ENCODE measurements at regions not wholly inside any gene's neighbourhood (a gene's known extent, or its start where the extent isn't known, plus 50 kb on each side); places are given as distances from the start of the nearest gene placed in this dataset.

GRCh38 chr7:96430356-96430755 lies 108.5 kb upstream of the SLC25A13 start:
- H3K79me2 ChIP-seq (ENCODE audit: control insufficient read depth, insufficient read depth, low read length) = no peaks in the 10 kb centered on the region
- no TSS peak for BruUV-seq (replicated peaks)
- ATAC-seq = no peak
- H3K27me3 ChIP-seq (replicated peaks in 1 of 2; ENCODE audit: control insufficient read depth in 2 of 2, insufficient read depth in 2 of 2, low read length in 1 of 2) = no peaks in the 10 kb centered on the region; a peak in 1 of 4 replicates
- no peak for TF ChIP-seq ZSCAN29 (IDR thresholded peaks at IDR 0.05)
- TF ChIP-seq, protein P1, sequence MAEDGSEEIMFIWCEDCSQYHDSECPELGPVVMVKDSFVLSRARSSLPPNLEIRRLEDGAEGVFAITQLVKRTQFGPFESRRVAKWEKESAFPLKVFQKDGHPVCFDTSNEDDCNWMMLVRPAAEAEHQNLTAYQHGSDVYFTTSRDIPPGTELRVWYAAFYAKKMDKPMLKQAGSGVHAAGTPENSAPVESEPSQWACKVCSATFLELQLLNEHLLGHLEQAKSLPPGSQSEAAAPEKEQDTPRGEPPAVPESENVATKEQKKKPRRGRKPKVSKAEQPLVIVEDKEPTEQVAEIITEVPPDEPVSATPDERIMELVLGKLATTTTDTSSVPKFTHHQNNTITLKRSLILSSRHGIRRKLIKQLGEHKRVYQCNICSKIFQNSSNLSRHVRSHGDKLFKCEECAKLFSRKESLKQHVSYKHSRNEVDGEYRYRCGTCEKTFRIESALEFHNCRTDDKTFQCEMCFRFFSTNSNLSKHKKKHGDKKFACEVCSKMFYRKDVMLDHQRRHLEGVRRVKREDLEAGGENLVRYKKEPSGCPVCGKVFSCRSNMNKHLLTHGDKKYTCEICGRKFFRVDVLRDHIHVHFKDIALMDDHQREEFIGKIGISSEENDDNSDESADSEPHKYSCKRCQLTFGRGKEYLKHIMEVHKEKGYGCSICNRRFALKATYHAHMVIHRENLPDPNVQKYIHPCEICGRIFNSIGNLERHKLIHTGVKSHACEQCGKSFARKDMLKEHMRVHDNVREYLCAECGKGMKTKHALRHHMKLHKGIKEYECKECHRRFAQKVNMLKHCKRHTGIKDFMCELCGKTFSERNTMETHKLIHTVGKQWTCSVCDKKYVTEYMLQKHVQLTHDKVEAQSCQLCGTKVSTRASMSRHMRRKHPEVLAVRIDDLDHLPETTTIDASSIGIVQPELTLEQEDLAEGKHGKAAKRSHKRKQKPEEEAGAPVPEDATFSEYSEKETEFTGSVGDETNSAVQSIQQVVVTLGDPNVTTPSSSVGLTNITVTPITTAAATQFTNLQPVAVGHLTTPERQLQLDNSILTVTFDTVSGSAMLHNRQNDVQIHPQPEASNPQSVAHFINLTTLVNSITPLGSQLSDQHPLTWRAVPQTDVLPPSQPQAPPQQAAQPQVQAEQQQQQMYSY (CRISPR knock-in tag; IDR thresholded peaks at IDR 0.05) = no peak
- TF ChIP-seq SUPT20H (IDR thresholded peaks at IDR 0.05; ENCODE audit: borderline replicate concordance, control insufficient read depth, low read depth, low read length) = no peak
- TF ChIP-seq CBX3 (IDR thresholded peaks at IDR 0.05; ENCODE audit: borderline replicate concordance, low read depth) = no peak
- no peak for TF ChIP-seq BACH1 (IDR thresholded peaks at IDR 0.05; ENCODE audit: borderline replicate concordance)
- TF ChIP-seq, protein P2, sequence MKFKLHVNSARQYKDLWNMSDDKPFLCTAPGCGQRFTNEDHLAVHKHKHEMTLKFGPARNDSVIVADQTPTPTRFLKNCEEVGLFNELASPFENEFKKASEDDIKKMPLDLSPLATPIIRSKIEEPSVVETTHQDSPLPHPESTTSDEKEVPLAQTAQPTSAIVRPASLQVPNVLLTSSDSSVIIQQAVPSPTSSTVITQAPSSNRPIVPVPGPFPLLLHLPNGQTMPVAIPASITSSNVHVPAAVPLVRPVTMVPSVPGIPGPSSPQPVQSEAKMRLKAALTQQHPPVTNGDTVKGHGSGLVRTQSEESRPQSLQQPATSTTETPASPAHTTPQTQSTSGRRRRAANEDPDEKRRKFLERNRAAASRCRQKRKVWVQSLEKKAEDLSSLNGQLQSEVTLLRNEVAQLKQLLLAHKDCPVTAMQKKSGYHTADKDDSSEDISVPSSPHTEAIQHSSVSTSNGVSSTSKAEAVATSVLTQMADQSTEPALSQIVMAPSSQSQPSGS (IDR thresholded peaks at IDR 0.05; ENCODE audit: low read length) = no peak
- no peak for TF ChIP-seq FOS (IDR thresholded peaks at IDR 0.05; ENCODE audit: borderline replicate concordance, extremely low read depth, insufficient read length)
- no peak for TF ChIP-seq SREBF1 (IDR thresholded peaks at IDR 0.05; ENCODE audit: low read length)
- TF ChIP-seq HSF1 (IDR thresholded peaks at IDR 0.05; ENCODE audit: low read depth, low read length) = no peak
- TF ChIP-seq MEF2A (IDR thresholded peaks at IDR 0.05; ENCODE audit: insufficient read depth, low read depth, low read length) = no peak
- TF ChIP-seq KAT2A (conservative IDR thresholded peaks at IDR 0.05; ENCODE audit: control insufficient read depth, low read depth, low read length) = no peak
- TF ChIP-seq SMAD1 (IDR thresholded peaks at IDR 0.05; ENCODE audit: low read depth, partially characterized antibody) = no peak
- TF ChIP-seq RELA (IDR thresholded peaks at IDR 0.05; ENCODE audit: borderline replicate concordance, partially characterized antibody) = no peak
- TF ChIP-seq, protein P3, sequence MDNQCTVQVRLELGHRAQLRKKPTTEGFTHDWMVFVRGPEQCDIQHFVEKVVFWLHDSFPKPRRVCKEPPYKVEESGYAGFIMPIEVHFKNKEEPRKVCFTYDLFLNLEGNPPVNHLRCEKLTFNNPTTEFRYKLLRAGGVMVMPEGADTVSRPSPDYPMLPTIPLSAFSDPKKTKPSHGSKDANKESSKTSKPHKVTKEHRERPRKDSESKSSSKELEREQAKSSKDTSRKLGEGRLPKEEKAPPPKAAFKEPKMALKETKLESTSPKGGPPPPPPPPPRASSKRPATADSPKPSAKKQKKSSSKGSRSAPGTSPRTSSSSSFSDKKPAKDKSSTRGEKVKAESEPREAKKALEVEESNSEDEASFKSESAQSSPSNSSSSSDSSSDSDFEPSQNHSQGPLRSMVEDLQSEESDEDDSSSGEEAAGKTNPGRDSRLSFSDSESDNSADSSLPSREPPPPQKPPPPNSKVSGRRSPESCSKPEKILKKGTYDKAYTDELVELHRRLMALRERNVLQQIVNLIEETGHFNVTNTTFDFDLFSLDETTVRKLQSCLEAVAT (IDR thresholded peaks at IDR 0.05) = no peak
- TF ChIP-seq EGR1 (IDR thresholded peaks at IDR 0.05; ENCODE audit: borderline replicate concordance in 1 of 2, low read depth in 2 of 2, low read length in 2 of 2) = no peak
- TF ChIP-seq, protein P4, sequence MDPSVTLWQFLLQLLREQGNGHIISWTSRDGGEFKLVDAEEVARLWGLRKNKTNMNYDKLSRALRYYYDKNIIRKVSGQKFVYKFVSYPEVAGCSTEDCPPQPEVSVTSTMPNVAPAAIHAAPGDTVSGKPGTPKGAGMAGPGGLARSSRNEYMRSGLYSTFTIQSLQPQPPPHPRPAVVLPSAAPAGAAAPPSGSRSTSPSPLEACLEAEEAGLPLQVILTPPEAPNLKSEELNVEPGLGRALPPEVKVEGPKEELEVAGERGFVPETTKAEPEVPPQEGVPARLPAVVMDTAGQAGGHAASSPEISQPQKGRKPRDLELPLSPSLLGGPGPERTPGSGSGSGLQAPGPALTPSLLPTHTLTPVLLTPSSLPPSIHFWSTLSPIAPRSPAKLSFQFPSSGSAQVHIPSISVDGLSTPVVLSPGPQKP (IDR thresholded peaks at IDR 0.05; ENCODE audit: low read depth, low read length) = no peak
- ChIA-PET SMC1A (ENCODE audit: uncharacterized antibody, unreplicated experiment) (no interaction called here), CTCF (no interaction called here), RAD21 (ENCODE audit: unreplicated experiment) (no interaction called here), POLR2A (no interaction called here)
- no peak overlapping the region for H2AFZ ChIP-seq (ENCODE audit: control insufficient read depth, low read depth, low read length)
- no peak overlapping the region for H3K4me2 ChIP-seq (ENCODE audit: control insufficient read depth, insufficient read depth)
- no peaks in the 10 kb centered on the region for H3K4me1 ChIP-seq (ENCODE audit: control insufficient read depth, insufficient read depth, low read length)
- no peaks in the 10 kb centered on the region for H4K20me1 ChIP-seq (ENCODE audit: control insufficient read depth, insufficient read depth)
- no peak overlapping the region for H3K9ac ChIP-seq (ENCODE audit: control insufficient read depth, insufficient read depth, low read length)
- DNase-seq (ENCODE audit: low read depth, low spot score) = no peak
- no peak overlapping the region for H3K4me3 ChIP-seq
- no peak for FAIRE-seq
- 0% methylated on average over 3 of the region's 3 CpGs for WGBS (ENCODE audit: insufficient coverage, insufficient replicate concordance, low lambda C conversion rate, missing lambda C conversion rate)
- H3K9me3 ChIP-seq (replicated peaks; ENCODE audit: control insufficient read depth, insufficient read depth, low read length) = no peaks in the 10 kb centered on the region
- in situ Hi-C loops (cut with MboI) = no loop called here
- intact Hi-C loops (cut with micrococcal nuclease; ENCODE audit: unreplicated experiment) = no loop called here
- H3K36me3 ChIP-seq (ENCODE audit: control insufficient read depth in 2 of 2, insufficient read depth in 2 of 2, low read length in 1 of 2) = no peaks in the 10 kb centered on the region
- H3K27ac ChIP-seq (ENCODE audit: control insufficient read depth, insufficient read depth) = no peak overlapping the region

All from GM12878 (cell line).